Calu3 (cell line): ENCODE measurements at regions not wholly inside any gene's neighbourhood (a gene's known extent, or its start where the extent isn't known, plus 50 kb on each side); places are given as distances from the start of the nearest gene placed in this dataset.

Experiments used
- BruUV-seq: library from RNA; stranded (reverse); fragments of 400-500 nt; replicated peaks from 2 replicates; lab custom pipeline; 2021; lab: Mats Ljungman, UMichigan
- CTCF ChIA-PET: fragments of 300-600 bp; sonication (Branson Sonifier 250); formaldehyde crosslinking; loops from one replicate; lab custom pipeline; 2022; ENCODE audit warnings: antibody characterized with exemption; lab: Charles Lee
- DNase-seq: peaks from one replicate; pipeline ENCODE4 v3.0.0; 2022
- H3K27ac Mint-ChIP-seq: one replicate; pipeline ENCODE4 v1.8.0; 2022; ENCODE audit warnings: mixed read lengths; ENCODE audit not compliant: unreplicated experiment
- H3K27me3 Mint-ChIP-seq: one replicate; pipeline ENCODE4 v1.8.0; 2022; ENCODE audit warnings: mixed read lengths; ENCODE audit not compliant: unreplicated experiment
- H3K36me3 Mint-ChIP-seq: one replicate; pipeline ENCODE4 v1.8.0; 2022; ENCODE audit warnings: mild to moderate bottlenecking, moderate library complexity, mixed read lengths; ENCODE audit not compliant: insufficient read depth, unreplicated experiment
- H3K4me1 Mint-ChIP-seq: one replicate; pipeline ENCODE4 v1.8.0; 2022; ENCODE audit warnings: mild to moderate bottlenecking, low read depth, mixed read lengths; ENCODE audit not compliant: unreplicated experiment
- H3K4me3 Mint-ChIP-seq: one replicate; pipeline ENCODE4 v1.8.0; 2022; ENCODE audit warnings: mild to moderate bottlenecking, low read depth, moderate library complexity, mixed read lengths; ENCODE audit not compliant: unreplicated experiment
- H3K9me3 Mint-ChIP-seq: one replicate; pipeline ENCODE4 v1.8.0; 2022; ENCODE audit warnings: low read depth, mixed read lengths; ENCODE audit not compliant: unreplicated experiment
- intact Hi-C: fragments of 100-400 bp; cut with micrococcal nuclease; formaldehyde crosslinking; loops from one replicate; pipeline ENCODE4 v1.10.0; 2022; ENCODE audit not compliant: unreplicated experiment
- TF ChIP-seq, protein P1 (sequence below): fragments of 200-600 bp; IDR thresholded peaks from one replicate; pipeline ENCODE4 v1.8.0; 2022; ENCODE audit warnings: antibody characterized with exemption; ENCODE audit not compliant: unreplicated experiment

DNA sequence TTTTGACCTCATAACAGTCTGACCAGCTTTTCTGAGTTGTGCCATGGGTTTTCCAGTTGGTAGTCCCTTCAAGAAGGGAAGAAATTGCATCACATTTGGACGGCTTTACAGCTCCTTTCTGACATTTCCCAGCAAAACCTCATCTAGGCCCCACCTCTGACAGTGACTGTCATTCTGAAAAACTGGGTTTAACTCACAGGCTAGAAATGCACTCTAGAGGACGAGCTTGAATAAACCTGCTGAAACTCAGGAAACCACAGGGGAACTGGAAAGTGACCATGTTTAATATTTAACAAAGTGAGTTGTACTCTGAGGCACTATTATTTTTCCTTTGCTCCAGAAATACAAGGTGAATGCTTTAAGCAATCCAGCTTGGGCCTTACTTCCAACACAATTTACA is 434.3 kb upstream of the RASGEF1B start:
- Mint-ChIP-seq H3K4me3 (no peak overlapping the region), H3K4me1 (peaks cover 30% of the 10 kb centered on the region), H3K9me3 (no peaks in the 10 kb centered on the region), H3K27ac (peak overlapping the region; percentile 59), H3K36me3 (no peaks in the 10 kb centered on the region), H3K27me3 (no peaks in the 10 kb centered on the region)
- intact Hi-C loops, result no loop called here
- no TSS peak for BruUV-seq
- TF ChIP-seq, protein P1, sequence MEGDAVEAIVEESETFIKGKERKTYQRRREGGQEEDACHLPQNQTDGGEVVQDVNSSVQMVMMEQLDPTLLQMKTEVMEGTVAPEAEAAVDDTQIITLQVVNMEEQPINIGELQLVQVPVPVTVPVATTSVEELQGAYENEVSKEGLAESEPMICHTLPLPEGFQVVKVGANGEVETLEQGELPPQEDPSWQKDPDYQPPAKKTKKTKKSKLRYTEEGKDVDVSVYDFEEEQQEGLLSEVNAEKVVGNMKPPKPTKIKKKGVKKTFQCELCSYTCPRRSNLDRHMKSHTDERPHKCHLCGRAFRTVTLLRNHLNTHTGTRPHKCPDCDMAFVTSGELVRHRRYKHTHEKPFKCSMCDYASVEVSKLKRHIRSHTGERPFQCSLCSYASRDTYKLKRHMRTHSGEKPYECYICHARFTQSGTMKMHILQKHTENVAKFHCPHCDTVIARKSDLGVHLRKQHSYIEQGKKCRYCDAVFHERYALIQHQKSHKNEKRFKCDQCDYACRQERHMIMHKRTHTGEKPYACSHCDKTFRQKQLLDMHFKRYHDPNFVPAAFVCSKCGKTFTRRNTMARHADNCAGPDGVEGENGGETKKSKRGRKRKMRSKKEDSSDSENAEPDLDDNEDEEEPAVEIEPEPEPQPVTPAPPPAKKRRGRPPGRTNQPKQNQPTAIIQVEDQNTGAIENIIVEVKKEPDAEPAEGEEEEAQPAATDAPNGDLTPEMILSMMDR, result no peak
- CTCF ChIA-PET, result interaction anchor here (0.7 to 0.9 kb wide), 2 partner anchors 25 to 62 kb away, joined by 3 to 4 read pairs; no protein-coding TSS in a partner anchor
- DNase-seq, result peak; percentile 11

DNA sequence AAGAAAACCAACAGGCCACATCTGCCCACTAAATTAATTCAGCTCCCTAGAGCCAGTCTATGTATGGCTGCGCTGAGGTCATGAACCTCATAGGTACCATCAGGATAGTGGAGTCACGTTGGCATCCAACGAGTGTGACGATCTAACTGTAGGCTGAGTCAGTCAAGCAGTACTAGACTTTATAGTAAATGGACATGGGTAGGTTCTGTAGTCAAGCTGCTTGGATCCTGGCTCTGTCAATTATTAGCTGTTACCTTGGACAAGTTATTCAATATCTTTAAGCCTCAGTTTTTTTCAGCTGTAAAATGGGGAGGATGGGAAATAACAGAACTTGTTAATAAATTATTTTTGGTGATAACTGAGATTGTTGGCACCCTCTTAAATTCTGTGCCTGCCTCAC is 432.4 kb upstream of the RASGEF1B start:
- TF ChIP-seq, protein P1, result no peak

DNA sequence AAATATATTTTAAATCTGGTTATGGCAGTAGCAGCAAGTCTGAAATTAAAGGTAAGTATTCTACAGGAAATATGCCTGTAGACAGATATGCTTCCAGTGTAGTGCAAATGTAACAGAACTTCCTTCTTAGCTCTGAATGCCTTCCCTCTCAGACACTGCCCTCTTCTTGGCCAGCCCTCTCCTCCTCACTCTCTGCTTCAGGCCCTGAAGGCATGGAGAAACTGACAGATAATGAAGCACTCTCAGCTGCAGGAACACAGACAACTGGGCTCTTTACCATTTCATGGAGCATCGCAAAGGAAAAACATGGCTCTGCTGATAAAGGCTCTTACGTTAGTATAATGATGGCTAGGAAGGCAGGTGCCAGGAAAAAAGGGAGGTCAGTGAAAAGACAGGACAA is 431.5 kb upstream of the RASGEF1B start:
- no TSS peak for BruUV-seq

More for the DNA sequence above, 432.4 kb upstream of the RASGEF1B start:
- no peak overlapping the region for H3K4me3 Mint-ChIP-seq
- no TSS peak for BruUV-seq
- H3K9me3 Mint-ChIP-seq, result no peaks in the 10 kb centered on the region
- no peak for DNase-seq
- no peaks in the 10 kb centered on the region for H3K27me3 Mint-ChIP-seq
- no peak overlapping the region for H3K27ac Mint-ChIP-seq
- CTCF ChIA-PET, result no interaction called here
- H3K36me3 Mint-ChIP-seq, result no peaks in the 10 kb centered on the region
- peaks cover 30% of the 10 kb centered on the region for H3K4me1 Mint-ChIP-seq
- intact Hi-C loops, result no loop called here

DNA sequence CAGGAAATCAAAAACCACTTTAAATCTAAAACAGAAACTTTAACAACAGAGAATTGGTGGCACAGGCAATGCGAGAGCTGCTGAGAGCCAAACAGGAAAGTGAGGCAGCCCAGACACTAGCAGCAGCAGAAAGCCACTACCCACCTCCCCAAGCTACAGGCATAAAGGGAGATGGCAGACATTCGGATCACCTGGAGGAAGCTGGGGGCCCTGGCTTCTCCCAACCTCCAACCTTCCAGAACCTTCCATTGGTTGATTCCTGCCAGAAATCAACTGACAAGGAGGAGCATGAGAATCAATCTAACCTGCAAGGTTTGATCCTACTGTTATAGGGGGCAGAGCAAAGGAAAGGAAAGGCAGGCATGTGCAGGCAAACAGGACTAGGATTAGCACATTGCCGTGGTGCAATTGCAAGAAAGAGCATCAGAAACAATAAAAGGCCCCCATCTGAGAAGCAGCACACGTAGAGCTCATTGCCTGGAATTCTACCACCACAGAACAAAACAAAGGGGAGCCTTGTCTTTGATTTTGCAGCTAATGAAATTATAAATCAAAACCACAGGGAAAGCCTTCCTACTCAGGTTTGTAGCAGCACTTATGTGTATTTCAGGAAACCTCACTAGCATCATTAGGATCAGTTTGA is 427.3 kb upstream of the RASGEF1B start:
- TF ChIP-seq, protein P1, result no peak
- no peak for DNase-seq
- H3K27me3 Mint-ChIP-seq, result no peaks in the 10 kb centered on the region
- no peak overlapping the region for H3K4me3 Mint-ChIP-seq
- H3K36me3 Mint-ChIP-seq, result no peaks in the 10 kb centered on the region
- no TSS peak for BruUV-seq
- H3K4me1 Mint-ChIP-seq, result peaks cover 10% of the 10 kb centered on the region
- H3K27ac Mint-ChIP-seq, result no peak overlapping the region
- intact Hi-C loops, result no loop called here
- CTCF ChIA-PET, result no interaction called here
- no peaks in the 10 kb centered on the region for H3K9me3 Mint-ChIP-seq

More for the DNA sequence above, 431.5 kb upstream of the RASGEF1B start:
- Mint-ChIP-seq H3K36me3 (no peaks in the 10 kb centered on the region), H3K4me1 (peaks cover 30% of the 10 kb centered on the region), H3K9me3 (no peaks in the 10 kb centered on the region), H3K4me3 (no peak overlapping the region), H3K27ac (no peak overlapping the region), H3K27me3 (no peaks in the 10 kb centered on the region)
- TF ChIP-seq, protein P1, result no peak
- CTCF ChIA-PET, result interaction anchor here (1.1 kb wide), 1 partner anchor 9 kb away, joined by 3 read pairs; no protein-coding TSS in a partner anchor
- no peak for DNase-seq
- intact Hi-C loops, result no loop called here
